BJ (cell line): ENCODE measurements at regions not wholly inside any gene's neighbourhood (a gene's known extent, or its start where the extent isn't known, plus 50 kb on each side); places are given as distances from the start of the nearest gene placed in this dataset.

ENCODE experiments used
- CTCF ChIA-PET: fragments of 350-600 bp; formaldehyde crosslinking; extraction: SDS; loops from one replicate; lab custom pipeline; 2021; ENCODE audit warnings: antibody characterized with exemption, inconsistent platforms; lab: Yijun Ruan, JAX
- POLR2A ChIA-PET: fragments of 300-600 bp; sonication (Branson Sonifier 250); formaldehyde crosslinking; extraction: SDS; loops from one replicate; lab custom pipeline; 2021; ENCODE audit warnings: antibody characterized with exemption; lab: Charles Lee
- DNase-seq: peaks from one replicate; pipeline ENCODE4 v3.0.0-alpha.2; 2011; ENCODE audit warnings: low read depth
- H3K27me3 ChIP-seq: 2 replicates; pipeline ENCODE4 v1.6.0; 2011; ENCODE audit warnings: low read length; ENCODE audit not compliant: control insufficient read depth, insufficient read depth
- H3K36me3 ChIP-seq: 2 replicates; pipeline ENCODE4 v1.5.1; 2011; ENCODE audit warnings: low read length; ENCODE audit not compliant: control insufficient read depth, insufficient read depth
- H3K4me3 ChIP-seq: 2 replicates; pipeline ENCODE4 v1.5.1; 2011; ENCODE audit warnings: low read depth, mild to moderate bottlenecking, control low read depth, low read length
- CTCF ChIP-seq: IDR thresholded peaks from 2 replicates; pipeline ENCODE4 v1.5.1; 2011; ENCODE audit warnings: low read depth, mild to moderate bottlenecking, control low read depth, inconsistent platforms, low read length, moderate library complexity; ENCODE audit not compliant: insufficient read depth

- peak; percentile 55 for DNase-seq
- Histone ChIP-seq H3K27me3 (peaks cover 3% of the 10 kb centered on the region), H3K4me3 (no peak overlapping the region), H3K36me3 (no peaks in the 10 kb centered on the region)
- POLR2A ChIA-PET, result no interaction called here
- peak; percentile 30 for TF ChIP-seq CTCF
- CTCF ChIA-PET, result interaction anchor here (0.6 kb wide), 1 partner anchor 99 kb away, joined by 3 read pairs; no protein-coding TSS in a partner anchor
Observed at GRCh38 chr1:229102741-229103391, 168.0 kb upstream of the RAB4A start.

- TF ChIP-seq CTCF, result no peak
- ChIA-PET CTCF (no interaction called here), POLR2A (no interaction called here)
- peaks cover 3% of the 10 kb centered on the region for H3K27me3 ChIP-seq
- no peak for DNase-seq
- no peaks in the 10 kb centered on the region for H3K36me3 ChIP-seq
- H3K4me3 ChIP-seq, result no peak overlapping the region
Observed at GRCh38 chr1:229104654-229105053, 166.3 kb upstream of the RAB4A start.

GRCh38 chr1:229105109-229105508 lies 165.8 kb upstream of the RAB4A start:
- no peaks in the 10 kb centered on the region for H3K36me3 ChIP-seq
- peaks cover 3% of the 10 kb centered on the region for H3K27me3 ChIP-seq
- no peak for TF ChIP-seq CTCF
- no peak overlapping the region for H3K4me3 ChIP-seq
- DNase-seq, result no peak
- CTCF ChIA-PET, result no interaction called here
- POLR2A ChIA-PET, result no interaction called here

GRCh38 chr1:229105822-229106525 lies 164.9 kb upstream of the RAB4A start:
- Histone ChIP-seq H3K4me3 (no peak overlapping the region), H3K36me3 (no peaks in the 10 kb centered on the region), H3K27me3 (peaks cover 3% of the 10 kb centered on the region)
- DNase-seq, result no peak
- CTCF ChIA-PET, result no interaction called here
- no peak for TF ChIP-seq CTCF
- POLR2A ChIA-PET, result no interaction called here

- DNase-seq, result no peak
- Histone ChIP-seq H3K4me3 (no peak overlapping the region), H3K36me3 (no peaks in the 10 kb centered on the region), H3K27me3 (peaks cover 3% of the 10 kb centered on the region)
- no peak for TF ChIP-seq CTCF
- ChIA-PET POLR2A (no interaction called here), CTCF (no interaction called here)
Observed at GRCh38 chr1:229106526-229107125, 164.3 kb upstream of the RAB4A start.
